HPDE6-E6E7 (cell line): ENCODE measurements at regions not wholly inside any gene's neighbourhood (a gene's known extent, or its start where the extent isn't known, plus 50 kb on each side); places are given as distances from the start of the nearest gene placed in this dataset.

ENCODE experiments used
- DNase-seq: peaks from one replicate; pipeline ENCODE4 v3.0.0; 2011; ENCODE audit warnings: missing footprints; ENCODE audit errors: extremely low spot score

DNA sequence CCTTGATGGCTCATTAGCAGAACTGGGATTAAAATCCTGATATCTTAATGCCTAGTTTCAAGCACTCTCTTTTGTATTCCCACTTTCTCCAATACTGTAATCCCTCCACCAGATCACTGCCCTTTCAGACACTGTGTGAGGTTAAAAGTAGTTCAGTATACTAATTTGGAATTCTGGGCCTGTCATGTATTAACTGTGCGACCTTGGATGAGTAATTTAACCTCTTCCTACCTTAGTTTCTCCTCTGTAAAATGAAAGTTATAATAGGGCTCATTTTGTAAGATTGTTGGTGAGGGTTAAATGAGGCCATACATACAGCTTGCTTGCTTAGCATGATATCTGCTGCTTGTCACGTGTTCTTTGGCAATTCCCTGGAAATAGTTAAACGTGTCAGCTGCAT is 207.3 kb upstream of the HS3ST1 start:
- no peak for DNase-seq

DNA sequence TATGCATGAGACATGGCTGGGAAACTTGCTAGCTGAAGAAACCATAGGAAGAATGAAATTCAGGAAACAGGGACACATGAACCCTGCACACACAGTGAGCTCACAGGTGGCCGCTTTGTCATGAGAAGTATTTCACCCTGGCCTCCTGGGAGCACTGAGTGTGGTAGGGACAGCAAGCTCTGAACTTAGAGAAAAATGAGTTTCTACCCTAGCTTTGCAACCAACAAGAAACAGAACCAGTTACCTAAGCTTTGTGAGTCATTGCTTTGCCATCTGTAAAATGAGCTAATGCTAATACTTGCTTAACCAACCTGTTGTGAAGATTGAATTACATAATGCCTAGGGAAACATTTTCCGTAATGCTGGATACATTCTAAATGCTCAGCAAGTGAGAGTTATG is 206.6 kb upstream of the HS3ST1 start:
- DNase-seq, result peak; percentile 40

DNA sequence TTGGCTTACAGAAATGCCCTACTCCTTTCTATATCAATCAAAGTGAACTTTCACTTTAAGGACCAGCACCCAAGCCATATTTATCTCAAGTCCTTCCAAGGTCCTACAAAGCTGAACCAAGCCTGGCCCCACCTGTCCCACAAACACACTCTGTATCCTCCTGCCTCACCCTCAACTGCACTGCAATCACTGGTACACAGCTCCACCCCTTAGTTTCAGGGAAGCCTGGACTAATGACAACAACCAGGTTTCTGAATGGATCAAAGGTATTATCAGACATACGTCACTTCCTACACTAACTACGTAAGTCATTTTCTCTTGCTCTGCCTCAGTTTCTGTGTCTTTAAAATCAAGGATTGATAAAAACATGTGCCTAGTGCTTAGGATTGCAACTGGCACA is 205.6 kb upstream of the HS3ST1 start:
- DNase-seq, result no peak

DNA sequence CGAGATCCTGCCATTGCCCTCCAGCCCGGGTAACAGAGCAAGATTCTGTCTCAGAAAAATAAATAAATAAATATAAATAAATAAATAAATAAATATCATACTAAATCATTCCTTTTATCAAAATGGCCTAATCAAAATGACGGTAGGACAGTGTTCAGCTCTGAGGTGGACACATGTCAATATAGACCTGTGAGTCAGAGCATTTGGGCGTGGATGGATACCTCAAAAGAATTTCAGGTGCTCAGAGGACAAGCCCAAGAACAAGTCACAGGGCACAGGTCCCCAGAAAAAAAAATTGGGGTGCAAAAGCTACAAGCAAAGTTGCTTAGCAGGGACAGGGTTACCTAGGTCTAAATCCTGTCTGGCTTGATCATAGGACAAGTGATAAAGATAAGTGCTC is 204.7 kb upstream of the HS3ST1 start:
- no peak for DNase-seq

DNA sequence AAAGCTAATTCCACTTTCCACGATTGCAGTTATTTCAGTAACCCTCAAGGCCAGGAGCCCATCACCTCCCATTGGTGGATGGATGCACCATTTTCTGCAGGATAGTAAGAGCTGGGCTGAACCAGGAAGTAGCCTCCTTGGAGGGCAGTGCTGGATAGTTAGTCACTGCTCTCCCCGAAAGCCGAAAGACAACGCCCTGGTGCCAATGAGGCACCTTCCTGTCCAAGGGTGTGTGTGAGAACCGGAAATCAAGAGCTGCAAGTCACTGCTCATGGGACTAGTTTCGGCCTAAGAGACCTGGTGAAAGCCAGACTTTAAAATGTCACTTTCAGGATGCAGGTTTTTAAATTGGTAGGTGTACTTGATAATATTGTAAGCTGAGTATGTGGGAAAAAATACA is 203.8 kb upstream of the HS3ST1 start:
- peak; percentile 68 for DNase-seq

DNA sequence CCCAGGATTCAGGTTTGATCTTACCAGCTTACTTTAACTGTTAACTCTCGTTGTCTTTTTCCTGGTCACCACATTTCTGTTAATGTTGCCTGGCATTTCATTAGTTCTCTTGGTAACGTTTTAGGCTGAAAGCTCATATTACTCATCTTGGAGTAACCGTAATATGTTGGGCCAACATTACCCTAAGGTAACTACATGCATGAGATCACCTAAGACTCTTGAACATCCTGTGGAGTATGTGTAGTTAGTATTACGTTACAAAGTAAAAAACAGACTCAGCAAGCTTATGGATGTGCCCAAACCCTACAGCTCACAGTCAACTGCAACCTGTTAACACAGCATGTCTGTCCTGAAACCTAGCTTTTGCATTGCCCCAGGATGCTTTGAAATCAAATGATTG is 203.3 kb upstream of the HS3ST1 start:
- DNase-seq, result no peak

DNA sequence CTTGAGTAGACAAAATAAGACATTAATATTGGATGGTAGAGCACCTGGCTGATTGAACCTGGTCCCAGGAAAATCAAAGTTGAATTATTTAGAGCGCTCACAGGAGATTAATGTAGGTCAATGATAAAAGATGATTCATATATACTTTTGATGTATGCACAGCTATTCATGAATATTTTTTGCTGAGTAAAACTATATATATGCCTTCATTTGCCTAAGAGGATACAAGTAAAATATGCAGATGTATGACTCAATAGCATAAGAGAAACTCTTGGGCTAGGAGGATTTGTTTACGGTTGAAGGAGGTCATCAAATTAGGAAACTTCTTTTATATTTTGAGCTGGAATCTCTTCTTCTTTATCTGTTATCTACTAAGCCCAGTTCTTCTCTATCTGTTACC is 202.7 kb upstream of the HS3ST1 start:
- DNase-seq, result no peak

DNA sequence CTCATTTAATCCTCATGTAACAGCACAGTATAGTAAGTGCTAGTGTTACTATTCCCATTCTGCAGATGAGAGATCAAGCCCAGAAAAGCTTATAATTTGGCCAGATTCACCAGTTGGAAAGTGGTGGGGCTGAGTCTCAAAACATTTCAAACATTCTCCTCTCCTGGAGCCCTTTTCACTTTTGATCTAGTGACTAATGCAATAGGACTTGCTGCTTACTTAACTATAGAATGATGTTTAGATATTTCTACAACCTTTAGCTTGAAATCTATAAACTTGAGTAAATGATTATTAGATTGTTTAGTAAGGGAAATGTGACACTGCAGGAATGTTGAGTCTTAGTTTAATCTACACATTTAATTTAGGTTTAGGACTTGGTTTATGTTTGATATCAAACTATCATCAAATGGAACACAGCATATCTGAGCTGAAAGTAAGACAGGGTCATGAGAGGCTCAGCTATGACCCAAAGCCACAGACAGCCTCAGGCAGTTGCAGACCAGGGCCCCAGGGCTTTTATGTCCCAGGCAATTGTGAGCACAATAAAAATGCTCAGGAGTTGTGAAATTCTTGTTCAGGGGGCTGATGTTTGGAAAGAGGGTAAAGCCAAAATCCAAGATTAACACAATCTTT is 199.5 kb upstream of the HS3ST1 start:
- DNase-seq, result no peak

DNA sequence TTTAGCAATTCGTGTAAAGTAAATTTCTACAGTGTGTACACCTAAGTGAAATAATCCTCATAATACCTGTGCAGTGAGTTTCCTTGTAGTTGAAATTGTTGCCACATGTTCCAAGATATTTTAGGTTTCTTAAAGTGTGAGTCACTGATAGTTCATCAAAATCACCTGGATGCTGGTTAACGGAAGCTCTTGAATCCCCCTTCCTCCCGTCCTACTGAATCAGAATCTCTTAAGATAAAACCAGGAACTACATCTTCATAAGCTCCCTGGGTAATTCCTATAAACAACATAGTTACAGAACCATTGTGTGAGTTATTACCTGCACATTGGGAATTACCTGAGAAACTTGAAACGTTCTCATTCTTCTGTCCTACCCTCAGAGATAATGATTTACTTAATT is 197.4 kb upstream of the HS3ST1 start:
- DNase-seq, result no peak

DNA sequence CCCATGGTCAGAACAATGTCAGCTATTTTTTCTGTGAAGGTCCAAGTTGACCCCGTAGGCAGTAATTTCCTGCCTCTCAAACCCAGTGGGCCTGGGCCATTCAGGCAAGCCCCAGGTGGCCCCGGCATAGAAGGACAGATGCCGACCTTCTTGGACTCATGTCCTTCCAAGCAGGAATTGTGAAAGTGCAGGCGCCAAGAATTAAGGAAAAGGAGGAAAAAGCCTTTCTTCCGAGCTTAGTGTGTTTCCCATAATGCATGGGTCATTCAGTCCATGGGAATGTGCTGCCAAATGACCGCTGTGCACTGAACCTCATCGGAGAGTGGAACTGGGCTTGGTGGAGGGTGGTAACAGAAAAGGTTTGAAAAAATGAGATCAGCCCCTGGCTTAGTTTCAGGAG is 196.5 kb upstream of the HS3ST1 start:
- DNase-seq, result no peak

DNA sequence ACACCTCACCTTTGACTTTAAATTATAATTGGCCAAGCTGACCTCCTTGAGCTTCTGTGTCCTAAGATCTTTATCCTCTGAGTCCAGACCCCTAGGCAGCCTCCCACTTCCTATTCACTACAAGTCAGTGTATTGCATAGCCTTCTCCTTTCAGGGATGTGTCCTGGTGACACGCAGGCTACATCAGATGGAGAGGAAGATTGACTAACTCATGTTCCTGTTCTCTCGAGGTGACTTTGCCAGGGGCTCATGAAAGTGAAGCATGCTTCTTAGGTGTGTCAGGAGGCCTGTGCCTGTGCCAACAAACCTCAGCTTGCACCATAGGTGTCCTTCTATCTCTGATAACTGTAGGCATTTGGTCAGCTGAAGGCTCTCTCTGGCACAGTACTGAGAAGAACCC is 195.7 kb upstream of the HS3ST1 start:
- DNase-seq, result no peak

DNA sequence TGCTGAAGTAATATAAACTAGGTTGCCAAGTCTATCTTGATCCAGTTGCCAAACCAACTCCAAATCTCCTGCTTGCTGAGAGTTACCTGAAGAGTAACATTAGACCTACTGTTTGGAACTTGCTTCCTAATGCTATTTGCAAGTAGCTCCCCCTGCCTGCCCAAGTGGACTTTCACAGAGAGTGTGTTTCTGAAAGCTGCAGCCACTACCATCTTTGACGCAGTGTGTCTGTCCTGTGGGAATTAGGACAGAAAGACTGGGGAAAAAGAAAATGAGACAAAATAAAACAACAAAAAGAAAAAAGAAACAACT is 195.0 kb upstream of the HS3ST1 start:
- no peak for DNase-seq

DNA sequence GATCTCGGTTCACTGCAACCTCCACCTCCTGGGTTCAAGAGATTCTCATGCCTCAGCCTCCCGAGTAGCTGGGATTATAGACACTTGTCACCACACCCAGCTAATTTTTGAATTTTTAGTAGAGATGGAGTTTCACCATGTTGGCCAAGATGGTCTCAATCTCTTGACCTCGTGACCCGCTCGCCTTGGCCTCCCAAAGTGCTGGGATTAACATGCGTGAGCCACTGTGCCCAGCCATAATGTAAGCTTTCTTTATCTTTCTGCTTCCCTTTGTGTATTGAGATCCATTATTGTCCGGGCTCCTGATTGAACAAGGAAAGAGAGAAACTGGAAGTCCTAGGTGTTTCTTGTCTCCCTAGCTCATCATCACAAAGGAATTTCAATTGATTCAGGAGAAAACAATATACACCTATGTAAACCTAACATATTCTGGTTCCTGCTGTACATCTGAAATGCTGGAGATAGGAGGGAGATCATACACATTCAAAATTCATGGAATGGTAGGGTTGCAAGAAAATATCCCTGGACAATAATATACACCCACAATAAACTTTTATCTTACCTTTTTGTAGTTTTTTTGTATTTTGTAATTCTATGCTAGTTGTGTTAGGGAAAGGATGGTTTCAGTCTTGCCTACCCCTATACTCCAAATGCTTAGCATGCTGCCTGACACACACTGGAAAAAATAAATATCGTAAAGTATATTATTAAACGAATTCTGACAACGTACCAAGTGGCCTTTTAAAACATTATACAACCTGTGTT is 194.4 kb upstream of the HS3ST1 start:
- DNase-seq, result no peak

DNA sequence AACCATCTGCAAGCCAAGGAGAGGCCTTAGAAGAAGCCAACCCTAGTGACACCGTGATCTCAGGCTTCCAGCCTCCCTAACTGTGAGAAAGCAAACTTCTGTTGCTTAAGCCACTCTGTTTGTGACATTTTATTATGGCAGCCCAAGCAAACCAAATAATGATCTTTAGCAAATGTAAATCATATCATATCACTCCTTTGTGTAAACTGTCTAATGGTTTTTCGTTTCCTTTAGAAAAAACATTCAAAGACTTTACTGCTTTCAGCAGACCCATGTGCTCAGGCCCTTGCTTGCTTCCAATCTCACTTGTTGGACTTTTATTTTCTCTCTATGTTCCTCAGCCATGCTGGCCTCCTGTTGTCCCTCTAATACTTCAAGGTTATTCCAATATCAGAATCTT is 192.2 kb upstream of the HS3ST1 start:
- DNase-seq, result no peak

DNA sequence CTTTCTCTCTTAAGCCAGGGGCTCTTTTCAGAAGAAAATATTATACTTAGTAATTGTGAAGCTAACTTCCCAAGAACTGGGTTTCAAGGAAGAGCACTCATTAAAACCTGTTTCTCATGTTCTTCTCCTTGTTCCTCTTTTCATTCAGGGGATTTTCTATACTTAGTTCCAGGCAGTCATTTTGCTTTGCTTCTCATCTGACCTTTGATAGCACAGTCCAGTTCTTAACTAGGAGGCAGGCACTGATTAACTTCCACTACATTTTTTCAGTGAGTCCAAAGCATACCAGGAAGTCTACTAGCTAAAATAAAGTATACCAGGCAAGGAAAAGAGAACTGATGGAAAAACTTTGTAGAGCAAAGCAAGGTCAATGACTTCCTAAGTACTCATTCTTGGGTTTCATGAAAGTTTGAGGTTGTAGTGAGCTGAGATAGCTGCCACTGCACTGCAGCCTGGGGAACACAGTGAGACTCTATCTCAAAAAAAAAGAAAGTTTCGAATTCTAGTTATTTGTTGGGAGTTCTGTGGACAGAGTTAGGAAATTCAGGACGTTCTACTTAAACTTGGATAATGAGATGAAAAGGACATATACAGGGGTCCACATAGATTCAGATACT is 190.1 kb upstream of the HS3ST1 start:
- DNase-seq, result no peak

DNA sequence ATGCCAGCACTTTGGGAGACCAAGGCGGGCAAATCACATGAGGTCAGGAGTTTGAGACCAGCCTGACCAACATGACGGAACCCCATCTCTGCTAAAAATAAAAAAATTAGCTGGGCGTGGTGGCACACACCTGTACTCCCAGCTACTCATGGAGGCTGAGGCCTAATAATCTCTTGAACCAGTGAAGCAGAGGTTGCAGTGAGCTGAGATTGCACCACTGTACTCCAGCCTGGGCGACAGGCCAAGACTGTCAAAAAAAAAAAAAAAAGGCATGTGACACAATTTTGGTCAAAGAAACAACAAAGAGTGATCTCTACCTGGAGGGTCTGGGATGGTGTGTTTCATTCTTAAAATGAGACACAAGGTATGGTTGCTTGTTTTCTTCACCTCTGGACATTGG is 188.2 kb upstream of the HS3ST1 start:
- DNase-seq, result no peak

DNA sequence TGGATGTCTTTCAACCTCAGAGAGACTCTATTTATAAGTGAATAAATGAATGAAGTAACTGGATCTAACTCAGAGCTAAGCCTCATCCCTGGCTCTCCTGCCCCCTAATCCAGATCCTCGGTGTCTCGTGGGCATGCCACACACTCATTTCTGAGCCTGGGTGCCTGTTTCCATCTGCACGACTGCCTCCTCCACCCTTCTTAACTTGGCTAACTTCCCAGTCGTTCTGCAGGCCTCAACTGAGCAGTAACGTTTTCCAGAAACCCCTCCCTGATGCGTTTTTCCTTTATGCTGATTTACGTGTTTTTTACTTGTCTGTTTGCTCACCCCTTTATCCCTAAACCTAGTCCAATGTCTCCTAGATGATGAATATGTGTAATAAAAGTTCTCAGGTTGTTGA is 186.9 kb upstream of the HS3ST1 start:
- DNase-seq, result no peak

DNA sequence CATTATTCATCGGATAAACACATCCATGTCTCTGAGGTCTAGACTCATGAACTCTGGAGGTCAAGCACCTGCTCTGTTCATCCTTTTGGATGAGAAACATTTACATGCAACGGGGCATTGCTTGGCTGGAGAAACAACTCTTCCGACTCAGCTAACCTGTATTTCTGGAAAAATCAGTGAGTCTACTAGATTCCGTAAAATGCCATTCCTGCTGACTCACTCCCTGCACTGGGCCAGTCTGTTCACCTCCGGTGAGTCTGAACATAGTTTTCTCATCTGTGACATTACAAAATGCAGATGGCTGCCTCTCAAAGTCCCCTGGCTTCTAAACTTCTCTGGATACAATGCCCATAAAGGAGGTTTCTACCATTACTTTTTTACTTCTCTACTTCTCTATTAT is 185.7 kb upstream of the HS3ST1 start:
- DNase-seq, result peak; percentile 84

DNA sequence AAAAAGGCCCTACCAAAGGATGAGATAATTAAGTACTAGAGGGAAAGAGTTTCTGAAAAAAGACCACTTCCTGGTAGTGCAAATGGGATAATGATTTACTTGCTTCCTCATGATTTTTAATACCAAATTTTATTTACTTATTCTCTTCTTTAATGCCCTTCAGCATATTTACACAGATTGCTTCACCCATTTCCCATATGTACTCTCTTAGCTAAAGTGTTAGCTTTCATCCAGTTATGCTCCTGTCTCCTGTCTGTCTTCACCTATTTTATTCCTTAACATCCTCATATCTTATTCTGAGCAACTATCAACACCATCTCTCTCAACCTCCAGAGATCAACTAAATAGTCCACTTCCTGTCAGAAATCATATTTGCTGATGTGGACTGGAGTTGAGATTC is 183.2 kb upstream of the HS3ST1 start:
- no peak for DNase-seq

DNA sequence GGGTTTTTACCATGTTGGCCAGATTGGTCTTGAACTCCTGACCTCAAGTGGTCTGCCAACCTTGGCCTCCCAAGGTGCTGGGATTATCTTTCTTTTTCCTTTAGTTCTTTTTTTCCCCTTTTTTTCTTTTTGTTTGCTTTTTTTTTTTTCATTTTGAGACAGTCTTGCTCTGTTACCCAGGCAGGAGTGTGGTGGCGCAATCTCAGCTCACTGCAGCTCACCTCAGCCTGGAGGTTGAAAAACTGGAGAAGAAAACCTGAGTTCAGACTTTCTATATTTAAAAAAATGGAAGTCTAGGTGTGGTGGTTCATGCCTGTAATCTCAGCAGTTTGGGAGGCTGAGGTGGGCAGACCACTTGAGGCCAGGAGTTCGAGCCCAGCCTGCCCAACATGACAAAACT is 181.1 kb upstream of the HS3ST1 start:
- DNase-seq, result no peak

DNA sequence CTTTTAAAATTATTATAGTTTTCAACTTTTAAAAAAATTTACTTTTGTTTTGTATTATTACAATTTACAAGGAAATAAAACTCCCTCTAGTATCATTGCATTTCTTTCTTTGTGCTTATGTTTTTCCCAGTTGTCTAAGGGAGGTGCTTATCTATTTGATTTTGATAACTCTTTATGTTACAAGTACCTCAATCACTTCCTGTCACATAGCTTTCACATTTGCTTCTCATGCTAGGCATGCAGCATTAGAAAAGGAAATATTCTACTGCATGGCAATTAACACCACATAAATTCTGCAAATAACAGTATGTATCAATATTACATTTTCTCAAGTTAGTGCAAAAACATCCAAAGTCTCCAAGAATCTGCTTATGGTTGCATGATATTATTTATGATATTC is 180.3 kb upstream of the HS3ST1 start:
- no peak for DNase-seq

DNA sequence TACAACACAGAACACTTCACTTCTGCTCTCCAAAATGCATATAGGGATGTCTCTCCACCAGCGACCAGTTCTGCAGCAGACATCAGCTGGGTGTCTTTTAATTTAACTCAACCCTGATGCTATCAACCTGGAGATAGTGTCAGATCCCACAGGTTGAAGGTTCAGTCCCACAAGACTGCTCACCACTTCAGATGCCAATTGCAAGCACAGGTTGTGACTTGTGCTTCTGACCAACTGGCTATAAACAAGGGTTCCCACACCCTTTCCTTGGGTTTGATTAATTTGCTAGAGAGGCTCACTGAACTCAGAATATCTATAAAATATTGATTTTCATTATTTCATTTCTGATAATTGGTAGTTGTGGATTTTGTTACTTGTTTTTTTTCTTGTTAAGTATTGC is 177.4 kb upstream of the HS3ST1 start:
- no peak for DNase-seq

DNA sequence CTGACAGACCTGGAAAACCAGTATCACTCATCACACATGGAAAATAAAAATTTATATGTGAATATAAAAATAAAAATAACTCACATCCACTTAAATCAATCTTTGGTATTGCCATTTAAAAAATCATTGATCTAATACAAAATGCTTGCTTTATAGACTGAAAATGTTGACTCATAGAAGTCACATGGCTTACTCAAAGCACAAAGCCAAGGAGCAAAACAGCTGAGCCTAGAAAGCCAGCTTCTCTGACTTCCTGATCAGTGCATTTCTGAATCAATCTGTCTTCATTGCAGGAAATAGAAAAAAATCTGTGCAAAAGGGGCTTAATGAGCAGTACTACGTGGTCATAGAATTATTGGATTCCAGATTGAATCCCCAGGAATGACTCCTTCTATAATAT is 176.9 kb upstream of the HS3ST1 start:
- DNase-seq, result no peak

DNA sequence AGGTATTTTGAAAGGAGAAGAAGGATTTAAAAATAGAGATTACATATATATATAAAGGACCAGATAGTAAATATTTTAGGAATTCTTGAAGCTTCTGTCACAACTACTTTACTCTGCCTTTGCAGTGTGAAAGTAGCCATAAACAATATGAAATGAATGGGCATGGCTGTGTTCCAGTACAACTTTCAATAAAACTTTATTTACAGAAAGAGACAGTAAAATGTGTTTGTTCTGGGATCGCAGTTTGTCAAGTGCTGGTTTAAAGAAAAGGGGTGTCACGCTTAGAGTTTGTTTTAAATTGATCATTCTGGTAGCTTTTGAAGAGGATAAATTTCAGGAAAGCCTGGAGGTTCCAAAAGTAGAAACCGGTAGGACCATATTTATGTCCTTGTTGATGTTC is 176.1 kb upstream of the HS3ST1 start:
- no peak for DNase-seq
